OCI-LY7 (cell line): ENCODE measurements at regions not wholly inside any gene's neighbourhood (a gene's known extent, or its start where the extent isn't known, plus 50 kb on each side); places are given as distances from the start of the nearest gene placed in this dataset.

Experiments used
- EZH2phosphoT487 ChIP-seq: fragments of 200-600 bp; sonication (generic); IDR thresholded peaks from 2 replicates; pipeline ENCODE4 v1.6.1; 2018; ENCODE audit warnings: low read depth, borderline replicate concordance, mild to moderate bottlenecking, mixed run types, antibody characterized with exemption, low read length, moderate library complexity, mixed read lengths
- TF ChIP-seq, protein P1 (sequence below): fragments of 200-600 bp; sonication (generic); conservative IDR thresholded peaks from 2 replicates; pipeline ENCODE4 v1.5.1; 2014; ENCODE audit warnings: mild to moderate bottlenecking, antibody characterized with exemption, low read length, moderate library complexity, mixed read lengths

DNA sequence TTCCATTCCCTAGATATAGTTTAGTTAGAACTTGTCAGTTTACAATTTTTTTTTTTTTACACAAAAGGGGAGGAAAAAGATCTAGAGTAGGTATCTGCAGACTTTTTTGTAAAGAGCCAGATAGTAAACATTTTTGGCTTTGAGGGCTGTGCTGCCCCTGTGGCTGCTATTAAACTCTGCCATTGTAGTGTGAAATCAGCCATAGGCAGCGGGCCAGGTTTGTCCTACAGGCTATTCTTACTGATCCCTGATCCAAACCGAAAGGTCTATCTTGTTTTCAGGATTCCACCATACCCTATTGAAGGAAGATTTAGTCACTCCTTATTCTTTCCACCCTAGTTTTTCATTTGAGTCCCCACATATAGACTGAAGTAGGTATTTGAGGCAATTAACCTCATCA, 203.4 kb downstream of the RND3 start:
- TF ChIP-seq, protein P1, sequence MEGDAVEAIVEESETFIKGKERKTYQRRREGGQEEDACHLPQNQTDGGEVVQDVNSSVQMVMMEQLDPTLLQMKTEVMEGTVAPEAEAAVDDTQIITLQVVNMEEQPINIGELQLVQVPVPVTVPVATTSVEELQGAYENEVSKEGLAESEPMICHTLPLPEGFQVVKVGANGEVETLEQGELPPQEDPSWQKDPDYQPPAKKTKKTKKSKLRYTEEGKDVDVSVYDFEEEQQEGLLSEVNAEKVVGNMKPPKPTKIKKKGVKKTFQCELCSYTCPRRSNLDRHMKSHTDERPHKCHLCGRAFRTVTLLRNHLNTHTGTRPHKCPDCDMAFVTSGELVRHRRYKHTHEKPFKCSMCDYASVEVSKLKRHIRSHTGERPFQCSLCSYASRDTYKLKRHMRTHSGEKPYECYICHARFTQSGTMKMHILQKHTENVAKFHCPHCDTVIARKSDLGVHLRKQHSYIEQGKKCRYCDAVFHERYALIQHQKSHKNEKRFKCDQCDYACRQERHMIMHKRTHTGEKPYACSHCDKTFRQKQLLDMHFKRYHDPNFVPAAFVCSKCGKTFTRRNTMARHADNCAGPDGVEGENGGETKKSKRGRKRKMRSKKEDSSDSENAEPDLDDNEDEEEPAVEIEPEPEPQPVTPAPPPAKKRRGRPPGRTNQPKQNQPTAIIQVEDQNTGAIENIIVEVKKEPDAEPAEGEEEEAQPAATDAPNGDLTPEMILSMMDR, result no peak
- no peak for TF ChIP-seq EZH2phosphoT487
